ENCODE measurements at regions not wholly inside any gene's neighbourhood (a gene's known extent, or its start where the extent isn't known, plus 50 kb on each side); places are given as distances from the start of the nearest gene placed in this dataset.
"Not testable (repeated sequence)": the region's sequence is repeated elsewhere in the genome, so short reads cannot be mapped to it uniquely, and the experiment has no call there.

GRCh38 chr2:240240017-240240734 is 99.7 kb upstream of the OTOS start:
- Mint-ChIP-seq H3K9me3 (ENCODE audit: unreplicated experiment) (no peaks in the 10 kb centered on the region), H3K27me3 (ENCODE audit: low read depth, unreplicated experiment) (peaks cover 5% of the 10 kb centered on the region), H3K4me3 (ENCODE audit: unreplicated experiment) (no peak overlapping the region), H3K36me3 (ENCODE audit: low read depth, unreplicated experiment) (no peaks in the 10 kb centered on the region), H3K27ac (ENCODE audit: unreplicated experiment) (no peak overlapping the region), H3K4me1 (ENCODE audit: low read depth, unreplicated experiment) (peaks cover 11% of the 10 kb centered on the region)
- no peaks in the 10 kb centered on the region for H3K27me3 ChIP-seq (ENCODE audit: insufficient read depth, low read length)
- no peak for TF ChIP-seq CTCF (IDR thresholded peaks at IDR 0.05; ENCODE audit: insufficient read depth, low read depth, low read length)
- no peak for TF ChIP-seq EZH2 (IDR thresholded peaks at IDR 0.05; ENCODE audit: insufficient read depth, low read length)
- no peaks in the 10 kb centered on the region for H3K9me3 ChIP-seq (ENCODE audit: insufficient read depth, low read depth, low read length)
- no peaks in the 10 kb centered on the region for H4K20me1 ChIP-seq (ENCODE audit: insufficient read depth, low read length)
- no peaks in the 10 kb centered on the region for H3K36me3 ChIP-seq (ENCODE audit: insufficient read depth, low read length)
- H3K4me2 ChIP-seq (ENCODE audit: low read length) = no peak overlapping the region
- H2AFZ ChIP-seq (ENCODE audit: low read depth, low read length) = no peak overlapping the region
- H3K4me1 ChIP-seq (ENCODE audit: insufficient read depth, low read length) = peaks cover 7% of the 10 kb centered on the region
- H3K4me3 ChIP-seq (ENCODE audit: insufficient read depth, low read depth, low read length) = no peak overlapping the region
- H3K27ac ChIP-seq (ENCODE audit: low read depth, low read length) = no peak overlapping the region
- DNase-seq (ENCODE audit: low read depth) = no peak
- H3K79me2 ChIP-seq (ENCODE audit: insufficient read depth, low read length) = no peaks in the 10 kb centered on the region
- no peak overlapping the region for H3K9ac ChIP-seq (ENCODE audit: low read length)
- FAIRE-seq = no peak

- H3K4me2 ChIP-seq (ENCODE audit: low read length) = no peak overlapping the region
- H3K27ac ChIP-seq (ENCODE audit: low read depth, low read length) = no peak overlapping the region
- no peaks in the 10 kb centered on the region for H3K36me3 Mint-ChIP-seq (ENCODE audit: low read depth, unreplicated experiment)
- TF ChIP-seq CTCF (IDR thresholded peaks at IDR 0.05; ENCODE audit: insufficient read depth, low read depth, low read length) (no peak), EZH2 (IDR thresholded peaks at IDR 0.05; ENCODE audit: insufficient read depth, low read length) (no peak)
- H3K27me3 Mint-ChIP-seq (ENCODE audit: low read depth, unreplicated experiment) = peaks cover 5% of the 10 kb centered on the region
- no peaks in the 10 kb centered on the region for H4K20me1 ChIP-seq (ENCODE audit: insufficient read depth, low read length)
- no peaks in the 10 kb centered on the region for H3K9me3 Mint-ChIP-seq (ENCODE audit: unreplicated experiment)
- H3K27me3 ChIP-seq (ENCODE audit: insufficient read depth, low read length) = no peaks in the 10 kb centered on the region
- H3K4me1 ChIP-seq (ENCODE audit: insufficient read depth, low read length) = peaks cover 7% of the 10 kb centered on the region
- no peaks in the 10 kb centered on the region for H3K79me2 ChIP-seq (ENCODE audit: insufficient read depth, low read length)
- no peak overlapping the region for H3K9ac ChIP-seq (ENCODE audit: low read length)
- H3K4me1 Mint-ChIP-seq (ENCODE audit: low read depth, unreplicated experiment) = peaks cover 15% of the 10 kb centered on the region
- DNase-seq (ENCODE audit: low read depth) (no peak), FAIRE-seq (no peak)
- H3K36me3 ChIP-seq (ENCODE audit: insufficient read depth, low read length) = no peaks in the 10 kb centered on the region
- no peaks in the 10 kb centered on the region for H3K9me3 ChIP-seq (ENCODE audit: insufficient read depth, low read depth, low read length)
- H3K4me3 ChIP-seq (ENCODE audit: insufficient read depth, low read depth, low read length) = no peak overlapping the region
- no peak overlapping the region for H2AFZ ChIP-seq (ENCODE audit: low read depth, low read length)
- no peak overlapping the region for H3K27ac Mint-ChIP-seq (ENCODE audit: unreplicated experiment)
- H3K4me3 Mint-ChIP-seq (ENCODE audit: unreplicated experiment) = no peak overlapping the region
These were observed 100.3 kb upstream of the OTOS start for GRCh38 chr2:240240781-240241180.

- Mint-ChIP-seq H3K4me3 (ENCODE audit: unreplicated experiment) (no peak overlapping the region), H3K27ac (ENCODE audit: unreplicated experiment) (no peak overlapping the region), H3K27me3 (ENCODE audit: low read depth, unreplicated experiment) (peaks cover 5% of the 10 kb centered on the region), H3K4me1 (ENCODE audit: low read depth, unreplicated experiment) (peaks cover 11% of the 10 kb centered on the region), H3K9me3 (ENCODE audit: unreplicated experiment) (peaks cover 2% of the 10 kb centered on the region), H3K36me3 (ENCODE audit: low read depth, unreplicated experiment) (no peaks in the 10 kb centered on the region)
- no peaks in the 10 kb centered on the region for H3K36me3 ChIP-seq (ENCODE audit: insufficient read depth, low read length)
- no peak overlapping the region for H3K4me3 ChIP-seq (ENCODE audit: insufficient read depth, low read depth, low read length)
- H3K4me2 ChIP-seq (ENCODE audit: low read length) = no peak overlapping the region
- TF ChIP-seq CTCF (IDR thresholded peaks at IDR 0.05; ENCODE audit: insufficient read depth, low read depth, low read length) = no peak
- TF ChIP-seq EZH2 (IDR thresholded peaks at IDR 0.05; ENCODE audit: insufficient read depth, low read length) = no peak
- DNase-seq (ENCODE audit: low read depth) = no peak
- H2AFZ ChIP-seq (ENCODE audit: low read depth, low read length) = no peak overlapping the region
- H3K27ac ChIP-seq (ENCODE audit: low read depth, low read length) = no peak overlapping the region
- FAIRE-seq = no peak
- H4K20me1 ChIP-seq (ENCODE audit: insufficient read depth, low read length) = no peaks in the 10 kb centered on the region
- H3K79me2 ChIP-seq (ENCODE audit: insufficient read depth, low read length) = no peaks in the 10 kb centered on the region
- H3K9ac ChIP-seq (ENCODE audit: low read length) = no peak overlapping the region
- H3K27me3 ChIP-seq (ENCODE audit: insufficient read depth, low read length) = no peaks in the 10 kb centered on the region
- H3K9me3 ChIP-seq (ENCODE audit: insufficient read depth, low read depth, low read length) = no peaks in the 10 kb centered on the region
- H3K4me1 ChIP-seq (ENCODE audit: insufficient read depth, low read length) = peaks cover 7% of the 10 kb centered on the region
These were observed 101.1 kb upstream of the OTOS start for GRCh38 chr2:240241572-240241971.

- not testable (repeated sequence) for H3K27me3 ChIP-seq (ENCODE audit: insufficient read depth, low read length); H3K27ac ChIP-seq (ENCODE audit: low read depth, low read length); H3K36me3 ChIP-seq (ENCODE audit: insufficient read depth, low read length); H3K36me3 Mint-ChIP-seq (ENCODE audit: low read depth, unreplicated experiment); H3K4me3 ChIP-seq (ENCODE audit: insufficient read depth, low read depth, low read length); H2AFZ ChIP-seq (ENCODE audit: low read depth, low read length); FAIRE-seq; H3K4me3 Mint-ChIP-seq (ENCODE audit: unreplicated experiment); H3K79me2 ChIP-seq (ENCODE audit: insufficient read depth, low read length); H3K4me1 Mint-ChIP-seq (ENCODE audit: low read depth, unreplicated experiment); DNase-seq (ENCODE audit: low read depth); H3K27me3 Mint-ChIP-seq (ENCODE audit: low read depth, unreplicated experiment); H4K20me1 ChIP-seq (ENCODE audit: insufficient read depth, low read length); H3K9ac ChIP-seq (ENCODE audit: low read length); H3K9me3 ChIP-seq (ENCODE audit: insufficient read depth, low read depth, low read length); H3K4me1 ChIP-seq (ENCODE audit: insufficient read depth, low read length); H3K4me2 ChIP-seq (ENCODE audit: low read length); H3K27ac Mint-ChIP-seq (ENCODE audit: unreplicated experiment); H3K9me3 Mint-ChIP-seq (ENCODE audit: unreplicated experiment)
These were observed 102.6 kb upstream of the OTOS start for GRCh38 chr2:240243049-240243448.

All from astrocyte (in vitro differentiated cells and primary cell).